HL-60 (cell line): ENCODE measurements at regions not wholly inside any gene's neighbourhood (a gene's known extent, or its start where the extent isn't known, plus 50 kb on each side); places are given as distances from the start of the nearest gene placed in this dataset.

Experiments
- CTCF ChIP-seq: IDR thresholded peaks from one replicate; pipeline ENCODE4 v1.5.1; 2011; ENCODE audit warnings: low read length, control low read depth, inconsistent platforms; ENCODE audit not compliant: insufficient read depth
- POLR2AphosphoS5 ChIP-seq: IDR thresholded peaks from 2 replicates; pipeline ENCODE4 v1.6.1; 2012; ENCODE audit warnings: low read depth

GRCh38 chr20:22838001-22838400 is 197.1 kb upstream of the SSTR4 start:
- no peak for TF ChIP-seq CTCF
- no peak for TF ChIP-seq POLR2AphosphoS5
